Left lung (tissue), 4 donors: ENCODE measurements at regions not wholly inside any gene's neighbourhood (a gene's known extent, or its start where the extent isn't known, plus 50 kb on each side); places are given as distances from the start of the nearest gene placed in this dataset.
"Not testable (repeated sequence)": the region's sequence is repeated elsewhere in the genome, so short reads cannot be mapped to it uniquely, and the experiment has no call there.

ENCODE experiments used
- ATAC-seq: fragments of 200-7000 bp; cut with Tn5 transposase; one replicate; pipeline ENCODE4 v1.9.1; 2020; ENCODE audit warnings: moderate library complexity
- DNase-seq, 4 donors: peaks; one replicate each; pipeline ENCODE4 v3.0.0-alpha.2; 2013 to 2020
- H3K27ac ChIP-seq, 2 donors: fragments of 200-600 bp; sonication (generic) in 1 of 2; one replicate each; pipeline versions ENCODE4 v1.5.0 to v1.8.0; 2020 to 2021
- H3K27me3 ChIP-seq, 2 donors: fragments of 200-600 bp; sonication (generic) in 1 of 2; one replicate each; pipeline versions ENCODE4 v1.5.0 to v1.8.0; 2020 to 2021
- H3K36me3 ChIP-seq, 2 donors: fragments of 200-600 bp; sonication (generic) in 1 of 2; one replicate each; pipeline versions ENCODE4 v1.5.0 to v1.8.0; 2020 to 2021
- H3K4me1 ChIP-seq, 2 donors: fragments of 200-600 bp; one replicate each; pipeline ENCODE4 v1.8.0; 2021
- H3K4me3 ChIP-seq, 2 donors: fragments of 200-600 bp; sonication (generic) in 1 of 2; one replicate each; pipeline versions ENCODE4 v1.5.0 to v1.8.0; 2020 to 2021; ENCODE audit warnings: mild to moderate bottlenecking in 1 of 2
- H3K9me3 ChIP-seq, 2 donors: fragments of 200-600 bp; sonication (generic) in 1 of 2; one replicate each; pipeline versions ENCODE4 v1.5.0 to v1.8.0; 2020 to 2021
- intact Hi-C, 2 donors: fragments of 100-400 bp; cut with DNase I; formaldehyde crosslinking; loops; one replicate each; pipeline versions ENCODE4 v1.11.2 to v1.14.2; 2022
- TF ChIP-seq, protein P1 (sequence below), 2 donors: fragments of 200-600 bp; sonication (generic) in 1 of 2; IDR thresholded peaks; one replicate each; pipeline versions ENCODE4 v1.5.0 to v1.8.0; 2021; ENCODE audit warnings: antibody characterized with exemption in 2 of 2
- donor health status: DM: no; HTN: yes; CAD: no.
- donor health status: DM: no; HTN: no; CAD: no.

DNA sequence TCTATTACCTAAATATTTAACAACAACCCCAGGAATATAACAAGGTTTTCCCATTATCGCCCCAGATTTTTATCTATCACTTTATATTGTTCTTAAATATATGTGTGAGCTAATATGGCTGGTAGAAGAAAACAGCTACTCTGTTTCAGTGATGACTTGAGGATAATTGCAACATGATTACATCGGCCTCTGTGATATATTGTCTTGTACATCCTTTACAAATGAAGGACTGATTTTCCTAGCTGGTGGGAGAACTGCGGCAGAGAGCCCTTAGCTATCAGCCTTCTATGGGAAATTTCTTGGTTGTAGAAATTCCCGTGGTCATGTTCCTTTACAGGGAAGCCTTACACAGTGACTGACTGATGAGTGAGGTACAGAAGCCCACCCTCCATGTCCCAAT, 110.9 kb upstream of the ZNF717 start:
- no peaks in the 10 kb centered on the region for H3K36me3 ChIP-seq
- H3K9me3 ChIP-seq, result no peaks in the 10 kb centered on the region
- DNase-seq, result no peak
- no peak for ATAC-seq
- intact Hi-C loops, result no loop called here
- no peaks in the 10 kb centered on the region for H3K27me3 ChIP-seq
- H3K4me3 ChIP-seq, result no peak overlapping the region
- no peak overlapping the region for H3K27ac ChIP-seq
- TF ChIP-seq, protein P1, sequence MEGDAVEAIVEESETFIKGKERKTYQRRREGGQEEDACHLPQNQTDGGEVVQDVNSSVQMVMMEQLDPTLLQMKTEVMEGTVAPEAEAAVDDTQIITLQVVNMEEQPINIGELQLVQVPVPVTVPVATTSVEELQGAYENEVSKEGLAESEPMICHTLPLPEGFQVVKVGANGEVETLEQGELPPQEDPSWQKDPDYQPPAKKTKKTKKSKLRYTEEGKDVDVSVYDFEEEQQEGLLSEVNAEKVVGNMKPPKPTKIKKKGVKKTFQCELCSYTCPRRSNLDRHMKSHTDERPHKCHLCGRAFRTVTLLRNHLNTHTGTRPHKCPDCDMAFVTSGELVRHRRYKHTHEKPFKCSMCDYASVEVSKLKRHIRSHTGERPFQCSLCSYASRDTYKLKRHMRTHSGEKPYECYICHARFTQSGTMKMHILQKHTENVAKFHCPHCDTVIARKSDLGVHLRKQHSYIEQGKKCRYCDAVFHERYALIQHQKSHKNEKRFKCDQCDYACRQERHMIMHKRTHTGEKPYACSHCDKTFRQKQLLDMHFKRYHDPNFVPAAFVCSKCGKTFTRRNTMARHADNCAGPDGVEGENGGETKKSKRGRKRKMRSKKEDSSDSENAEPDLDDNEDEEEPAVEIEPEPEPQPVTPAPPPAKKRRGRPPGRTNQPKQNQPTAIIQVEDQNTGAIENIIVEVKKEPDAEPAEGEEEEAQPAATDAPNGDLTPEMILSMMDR (IDR thresholded peaks at IDR 0.05), result no peak
- no peaks in the 10 kb centered on the region for H3K4me1 ChIP-seq

DNA sequence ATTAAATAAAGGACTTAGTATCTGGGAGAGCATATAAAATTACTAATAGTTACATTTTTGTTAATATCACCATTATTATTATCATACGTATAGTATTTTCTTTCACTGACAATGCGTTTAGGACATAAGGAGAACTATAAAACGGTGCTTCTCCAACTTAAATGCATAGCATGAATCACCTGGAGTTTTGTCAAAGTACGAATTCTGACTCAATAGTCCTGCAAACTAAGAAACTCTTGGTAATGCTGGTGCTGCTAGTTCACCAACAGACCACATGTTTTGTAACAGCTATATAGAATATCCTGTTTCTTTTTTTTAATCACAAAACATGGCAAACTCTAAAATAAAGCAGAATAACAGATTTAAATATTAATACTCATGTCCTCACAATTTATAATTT, 116.1 kb upstream of the ZNF717 start:
- DNase-seq, H3K27me3 ChIP-seq, ATAC-seq, H3K9me3 ChIP-seq, H3K36me3 ChIP-seq, H3K4me1 ChIP-seq, intact Hi-C loops, H3K27ac ChIP-seq, H3K4me3 ChIP-seq: not testable (repeated sequence)

DNA sequence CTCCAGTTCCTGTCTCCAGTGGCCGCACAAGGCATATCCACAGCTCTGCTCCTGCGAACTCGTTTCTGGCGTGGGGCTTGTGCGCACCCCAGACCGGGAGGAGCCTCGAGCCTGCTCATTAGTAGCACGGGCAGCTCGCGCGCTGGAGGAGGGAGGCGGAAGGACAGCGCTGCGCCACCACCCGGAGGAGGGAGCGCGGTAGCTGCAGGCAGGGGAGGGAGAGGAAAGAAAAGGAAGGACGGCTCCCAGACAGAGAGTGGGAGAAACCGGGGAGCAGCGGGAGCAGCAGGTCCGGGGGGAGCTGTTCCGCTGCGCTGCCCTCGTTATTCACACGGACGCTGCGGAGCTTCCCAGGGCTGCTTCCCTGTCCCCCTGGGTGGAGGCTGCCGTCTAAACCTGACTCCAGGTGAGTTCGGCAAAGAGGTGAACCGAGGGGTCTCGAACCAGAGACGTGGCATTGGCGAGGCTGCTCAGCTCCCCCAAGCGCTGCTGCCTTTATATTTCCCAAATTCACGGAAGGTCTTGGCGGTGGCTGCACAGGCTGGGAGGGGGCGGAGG, 121.3 kb upstream of the ZNF717 start:
- ATAC-seq, result peak; percentile 93
- TF ChIP-seq, protein P1 (IDR thresholded peaks at IDR 0.05), result no peak
- peak overlapping the region in 1 of 2 donors; percentile 11 for H3K4me3 ChIP-seq

DNA sequence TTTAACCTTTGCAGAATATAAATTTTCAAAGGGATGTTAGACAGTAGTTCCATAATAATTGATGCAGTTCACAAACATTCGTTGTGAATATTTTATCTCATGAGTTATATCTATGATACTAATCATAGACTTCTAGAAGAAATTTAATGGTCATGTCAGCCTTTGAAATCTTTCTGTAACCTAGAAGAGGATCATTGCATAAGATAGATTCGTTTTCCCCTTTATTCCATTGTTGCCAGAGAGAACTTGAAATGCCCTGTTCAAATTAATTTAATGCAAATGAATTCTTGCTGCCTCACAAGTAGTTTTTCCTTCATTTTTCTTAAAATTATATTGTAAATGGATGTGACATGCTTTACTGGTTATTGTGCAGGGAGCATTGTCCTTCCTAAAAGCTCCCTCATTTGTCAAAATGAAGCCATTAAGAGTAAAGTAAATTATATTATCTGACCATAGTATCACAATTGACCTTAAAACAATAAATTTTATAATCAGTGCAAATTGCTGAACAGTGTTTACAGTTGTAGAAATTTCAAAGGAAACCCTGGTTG, 128.5 kb upstream of the ZNF717 start:
- H3K4me3 ChIP-seq, result no peak overlapping the region
- ATAC-seq, result no peak
- H3K9me3 ChIP-seq, result peaks cover 0 to 4% of the 10 kb centered on the region in 2 donors
- TF ChIP-seq, protein P1 (IDR thresholded peaks at IDR 0.05), result no peak
- no peaks in the 10 kb centered on the region for H3K4me1 ChIP-seq
- no peak overlapping the region for H3K27ac ChIP-seq
- no peaks in the 10 kb centered on the region for H3K27me3 ChIP-seq
- intact Hi-C loops, result no loop called here
- no peaks in the 10 kb centered on the region for H3K36me3 ChIP-seq
- DNase-seq, result no peak

More for the DNA sequence above, 121.3 kb upstream of the ZNF717 start:
- intact Hi-C loops, result no loop called here
- peak; percentile 9 to 80 (median 46) for DNase-seq
- peaks cover 0 to 12% of the 10 kb centered on the region in 2 donors for H3K27me3 ChIP-seq
- H3K4me1 ChIP-seq, result no peaks in the 10 kb centered on the region
- no peaks in the 10 kb centered on the region for H3K36me3 ChIP-seq
- no peaks in the 10 kb centered on the region for H3K9me3 ChIP-seq
- H3K27ac ChIP-seq, result no peak overlapping the region

DNA sequence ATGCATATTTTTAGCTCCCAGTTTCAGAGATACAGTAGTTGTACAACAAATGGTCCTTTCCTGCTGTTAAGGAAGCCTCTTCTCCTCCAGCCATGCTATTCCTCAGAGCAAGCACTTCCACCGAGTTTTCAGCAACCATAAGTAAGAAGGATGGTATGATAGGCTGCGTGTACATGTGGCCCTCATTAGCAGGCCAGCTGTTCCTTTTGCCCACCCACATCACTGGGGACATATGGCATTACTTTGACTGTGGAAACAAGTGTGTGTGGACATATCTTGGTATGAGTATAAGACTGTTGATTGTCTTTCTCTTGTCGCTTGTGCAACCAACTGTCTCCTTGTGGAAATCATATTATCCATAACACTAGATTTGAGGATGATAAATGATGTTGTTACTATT, 129.4 kb upstream of the ZNF717 start:
- H3K4me1 ChIP-seq, H3K4me3 ChIP-seq, H3K9me3 ChIP-seq, ATAC-seq, H3K27me3 ChIP-seq, DNase-seq, intact Hi-C loops, H3K27ac ChIP-seq, H3K36me3 ChIP-seq: not testable (repeated sequence)

DNA sequence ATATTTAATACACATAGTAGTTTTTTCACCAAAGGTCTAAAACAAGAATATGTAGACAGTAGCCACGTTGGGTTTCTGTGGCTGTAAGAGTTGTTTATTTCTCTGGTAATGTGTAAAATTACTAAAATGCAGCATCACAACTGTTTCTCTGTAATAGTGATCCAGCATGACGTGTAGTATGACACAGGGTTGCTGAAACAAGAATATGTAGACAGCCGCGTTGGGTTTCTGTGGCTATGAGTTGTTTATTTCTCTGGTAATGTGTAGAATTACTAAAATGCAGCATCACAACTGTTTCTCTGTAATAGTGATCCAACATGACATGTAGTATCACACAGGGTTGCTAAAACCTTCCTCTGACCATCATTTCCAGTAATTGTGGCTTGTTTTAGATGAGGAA, 153.6 kb upstream of the ZNF717 start:
- no peak for DNase-seq
- H3K27ac ChIP-seq, result no peak overlapping the region
- no peaks in the 10 kb centered on the region for H3K27me3 ChIP-seq
- no peaks in the 10 kb centered on the region for H3K9me3 ChIP-seq
- ATAC-seq, result no peak
- TF ChIP-seq, protein P1 (IDR thresholded peaks at IDR 0.05), result no peak
- intact Hi-C loops, result no loop called here
- H3K36me3 ChIP-seq, result no peaks in the 10 kb centered on the region
- no peak overlapping the region for H3K4me3 ChIP-seq
- H3K4me1 ChIP-seq, result no peaks in the 10 kb centered on the region
